ENCODE measurements at regions not wholly inside any gene's neighbourhood (a gene's known extent, or its start where the extent isn't known, plus 50 kb on each side); places are given as distances from the start of the nearest gene placed in this dataset.
"Not testable (repeated sequence)": the region's sequence is repeated elsewhere in the genome, so short reads cannot be mapped to it uniquely, and the experiment has no call there.

DNA sequence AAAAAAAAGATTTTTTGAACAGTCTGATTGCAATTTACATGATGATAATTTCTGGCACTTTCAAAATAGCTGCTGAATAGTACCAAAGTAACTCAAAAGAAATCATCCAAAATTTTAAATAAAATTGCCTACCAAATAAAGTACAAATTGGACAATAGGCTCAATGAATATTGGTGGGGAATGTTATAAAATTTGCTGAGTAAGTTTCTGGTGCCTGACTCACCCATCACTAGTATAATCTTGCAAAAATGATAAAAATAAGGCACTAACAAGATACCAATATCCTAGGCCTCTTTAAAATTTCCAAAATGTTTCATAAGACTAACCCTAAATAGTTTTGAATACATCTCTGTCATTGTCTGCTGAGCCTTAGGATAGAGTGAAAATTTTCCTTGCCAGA is 145.3 kb upstream of the LRFN5 start:
- no peak for DNase-seq
- Histone ChIP-seq H3K27ac (no peak overlapping the region), H3K36me3 (ENCODE audit: insufficient read depth in 1 of 2, low read depth in 1 of 2) (no peaks in the 10 kb centered on the region), H3K4me1 (no peaks in the 10 kb centered on the region), H3K9me3 (no peaks in the 10 kb centered on the region), H3K4me3 (no peak overlapping the region), H3K27me3 (ENCODE audit: insufficient read depth in 3 of 3, low read length in 2 of 3) (no peaks in the 10 kb centered on the region)
- TF ChIP-seq, protein P1, sequence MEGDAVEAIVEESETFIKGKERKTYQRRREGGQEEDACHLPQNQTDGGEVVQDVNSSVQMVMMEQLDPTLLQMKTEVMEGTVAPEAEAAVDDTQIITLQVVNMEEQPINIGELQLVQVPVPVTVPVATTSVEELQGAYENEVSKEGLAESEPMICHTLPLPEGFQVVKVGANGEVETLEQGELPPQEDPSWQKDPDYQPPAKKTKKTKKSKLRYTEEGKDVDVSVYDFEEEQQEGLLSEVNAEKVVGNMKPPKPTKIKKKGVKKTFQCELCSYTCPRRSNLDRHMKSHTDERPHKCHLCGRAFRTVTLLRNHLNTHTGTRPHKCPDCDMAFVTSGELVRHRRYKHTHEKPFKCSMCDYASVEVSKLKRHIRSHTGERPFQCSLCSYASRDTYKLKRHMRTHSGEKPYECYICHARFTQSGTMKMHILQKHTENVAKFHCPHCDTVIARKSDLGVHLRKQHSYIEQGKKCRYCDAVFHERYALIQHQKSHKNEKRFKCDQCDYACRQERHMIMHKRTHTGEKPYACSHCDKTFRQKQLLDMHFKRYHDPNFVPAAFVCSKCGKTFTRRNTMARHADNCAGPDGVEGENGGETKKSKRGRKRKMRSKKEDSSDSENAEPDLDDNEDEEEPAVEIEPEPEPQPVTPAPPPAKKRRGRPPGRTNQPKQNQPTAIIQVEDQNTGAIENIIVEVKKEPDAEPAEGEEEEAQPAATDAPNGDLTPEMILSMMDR (IDR thresholded peaks at IDR 0.05), result no peak
- ATAC-seq, result no peak
- intact Hi-C loops (cut with DNase I), result no loop called here

DNA sequence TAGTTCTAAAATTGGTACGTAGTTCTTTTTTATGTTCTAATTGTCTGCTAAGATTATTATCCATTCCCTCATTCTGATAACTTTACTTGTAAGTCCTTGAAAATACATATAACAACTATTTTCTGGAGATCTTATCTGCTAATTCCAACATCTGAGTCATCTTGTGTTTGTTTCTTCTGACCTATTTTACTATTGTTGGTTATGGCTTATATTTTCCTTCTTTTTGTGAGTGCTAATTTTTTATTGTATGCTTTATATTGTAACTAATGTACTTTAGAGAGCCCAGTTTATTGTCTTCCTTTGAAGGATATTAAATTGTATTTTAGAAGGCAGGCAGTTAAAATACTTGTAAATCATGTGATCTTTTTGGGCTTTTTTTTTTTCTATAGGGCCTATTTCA is 149.3 kb upstream of the LRFN5 start:
- TF ChIP-seq, protein P1 (IDR thresholded peaks at IDR 0.05), result no peak
- Histone ChIP-seq H3K4me3 (no peak overlapping the region), H3K27ac (no peak overlapping the region), H3K36me3 (ENCODE audit: insufficient read depth in 1 of 2, low read depth in 1 of 2) (no peaks in the 10 kb centered on the region), H3K9me3 (no peaks in the 10 kb centered on the region), H3K27me3 (ENCODE audit: insufficient read depth in 3 of 3, low read length in 2 of 3) (no peaks in the 10 kb centered on the region), H3K4me1 (no peaks in the 10 kb centered on the region)
- no peak for ATAC-seq
- intact Hi-C loops (cut with DNase I), result no loop called here
- DNase-seq, result no peak
- WGBS, 3 donors, result 87 to 98% (median 91%) methylated on average over 1 of the region's 1 CpG

DNA sequence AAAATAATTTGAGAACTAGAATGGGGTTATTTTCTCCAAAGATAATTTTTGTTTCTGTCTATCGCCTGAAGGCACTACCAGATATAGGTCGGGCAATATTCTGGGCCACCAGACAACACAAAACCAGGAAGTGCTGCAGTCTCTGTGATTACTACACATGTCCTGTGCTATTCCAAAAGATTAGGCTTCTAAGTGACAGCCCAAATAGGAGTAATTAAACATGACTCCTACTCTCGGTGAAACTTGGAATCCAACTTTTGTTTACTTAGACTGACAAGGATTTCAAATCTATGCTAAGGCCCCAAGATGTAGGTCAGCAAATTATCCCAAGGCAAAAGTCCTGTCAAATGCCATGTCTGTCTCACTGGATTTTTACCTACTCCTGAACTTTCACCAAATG is 157.6 kb upstream of the LRFN5 start:
- TF ChIP-seq, protein P1 (IDR thresholded peaks at IDR 0.05), result no peak
- no peak for DNase-seq
- WGBS, 3 donors, result 53 to 59% (median 56%) methylated on average over 3 of the region's 3 CpGs

DNA sequence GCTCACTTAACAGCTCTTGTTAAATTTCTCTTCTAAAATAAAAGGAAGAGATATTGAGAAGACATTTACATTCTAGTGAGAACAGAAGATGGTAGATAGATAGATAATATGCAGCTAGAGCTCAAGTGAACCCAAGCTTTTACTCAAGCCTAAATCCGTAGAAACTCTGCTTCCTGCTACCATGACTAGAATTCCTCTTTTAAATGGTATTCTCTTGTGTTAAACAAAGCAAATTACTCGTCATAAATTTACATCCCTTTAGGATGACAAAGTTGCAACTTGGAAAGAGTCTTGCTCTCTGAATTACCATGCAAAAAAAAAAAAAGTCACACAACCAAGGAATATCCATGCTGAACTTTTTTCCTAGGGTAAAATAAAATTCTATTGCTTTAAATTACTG is 160.7 kb upstream of the LRFN5 start:
- H3K4me1 ChIP-seq, result no peaks in the 10 kb centered on the region
- H3K36me3 ChIP-seq (ENCODE audit: insufficient read depth in 1 of 2, low read depth in 1 of 2), result no peaks in the 10 kb centered on the region
- no peaks in the 10 kb centered on the region for H3K9me3 ChIP-seq
- H3K27ac ChIP-seq, result no peak overlapping the region
- TF ChIP-seq, protein P1 (IDR thresholded peaks at IDR 0.05), result no peak
- H3K4me3 ChIP-seq, result no peak overlapping the region
- intact Hi-C loops (cut with DNase I), result no loop called here
- no peaks in the 10 kb centered on the region for H3K27me3 ChIP-seq (ENCODE audit: insufficient read depth in 3 of 3, low read length in 2 of 3)
- WGBS, 3 donors, result 24 to 36% (median 35%) methylated on average over 2 of the region's 2 CpGs
- DNase-seq (no peak), ATAC-seq (no peak)

More for the DNA sequence above, 157.6 kb upstream of the LRFN5 start:
- Histone ChIP-seq H3K4me3 (no peak overlapping the region), H3K36me3 (ENCODE audit: insufficient read depth in 1 of 2, low read depth in 1 of 2) (no peaks in the 10 kb centered on the region), H3K9me3 (no peaks in the 10 kb centered on the region), H3K4me1 (no peaks in the 10 kb centered on the region), H3K27me3 (ENCODE audit: insufficient read depth in 3 of 3, low read length in 2 of 3) (no peaks in the 10 kb centered on the region), H3K27ac (no peak overlapping the region)
- ATAC-seq, result no peak
- intact Hi-C loops (cut with DNase I), result no loop called here

DNA sequence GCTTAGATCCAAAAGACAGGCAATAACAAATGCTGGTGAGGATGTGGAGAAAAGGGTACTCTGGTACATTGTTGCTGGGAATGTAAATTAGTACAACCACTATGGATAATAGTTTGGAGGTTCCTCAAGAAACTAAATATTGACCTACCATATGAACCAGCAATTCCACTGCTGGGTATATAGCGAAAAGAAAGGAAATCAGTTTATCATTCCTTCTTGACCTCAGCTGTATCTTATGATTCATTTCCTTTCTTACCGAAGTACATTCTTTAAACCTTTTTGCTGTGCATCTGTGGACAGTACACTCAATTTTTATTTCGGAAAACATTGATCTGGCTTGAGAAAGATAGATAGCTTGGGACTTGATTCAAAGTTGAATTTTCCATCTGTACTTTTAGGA is 183.2 kb upstream of the LRFN5 start:
- no peaks in the 10 kb centered on the region for H3K9me3 ChIP-seq
- no peaks in the 10 kb centered on the region for H3K4me1 ChIP-seq
- DNase-seq (no peak), ATAC-seq (no peak)
- H3K4me3 ChIP-seq, result no peak overlapping the region
- TF ChIP-seq, protein P1 (IDR thresholded peaks at IDR 0.05), result no peak
- 76 to 87% (median 82%) methylated on average over 3 of the region's 3 CpGs for WGBS, 3 donors
- H3K27me3 ChIP-seq (ENCODE audit: insufficient read depth in 3 of 3, low read length in 2 of 3), result no peaks in the 10 kb centered on the region
- intact Hi-C loops (cut with DNase I), result no loop called here
- no peaks in the 10 kb centered on the region for H3K36me3 ChIP-seq (ENCODE audit: insufficient read depth in 1 of 2, low read depth in 1 of 2)
- no peak overlapping the region for H3K27ac ChIP-seq

DNA sequence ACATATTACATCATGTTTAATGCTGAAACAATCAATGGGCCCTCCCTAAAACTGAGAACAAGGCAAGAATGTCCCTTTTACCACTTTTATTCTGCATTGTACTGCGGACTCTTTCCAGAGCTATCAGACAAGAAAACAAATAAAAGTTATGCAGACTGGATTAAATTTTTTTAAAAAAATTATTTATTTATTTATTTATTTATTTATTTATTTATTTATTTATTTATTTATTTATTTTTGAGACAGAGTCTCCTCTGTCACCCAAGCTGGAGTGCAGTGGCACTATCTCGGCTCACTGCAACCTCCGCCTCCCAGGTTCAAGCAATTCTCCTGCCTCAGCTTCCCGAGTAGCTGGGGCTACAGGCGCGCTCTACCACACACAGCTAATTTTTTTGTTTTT is 185.4 kb upstream of the LRFN5 start:
- 95 to 99% (median 98%) methylated on average over 6 of the region's 6 CpGs for WGBS, 3 donors
- intact Hi-C loops (cut with DNase I); H3K4me3 ChIP-seq; H3K36me3 ChIP-seq (ENCODE audit: insufficient read depth in 1 of 2, low read depth in 1 of 2); H3K27me3 ChIP-seq (ENCODE audit: insufficient read depth in 3 of 3, low read length in 2 of 3); ATAC-seq; DNase-seq; H3K9me3 ChIP-seq; H3K27ac ChIP-seq; H3K4me1 ChIP-seq: not testable (repeated sequence)
